ENCODE measurements at regions not wholly inside any gene's neighbourhood (a gene's known extent, or its start where the extent isn't known, plus 50 kb on each side); places are given as distances from the start of the nearest gene placed in this dataset.
"Not testable (repeated sequence)": the region's sequence is repeated elsewhere in the genome, so short reads cannot be mapped to it uniquely, and the experiment has no call there.

DNA sequence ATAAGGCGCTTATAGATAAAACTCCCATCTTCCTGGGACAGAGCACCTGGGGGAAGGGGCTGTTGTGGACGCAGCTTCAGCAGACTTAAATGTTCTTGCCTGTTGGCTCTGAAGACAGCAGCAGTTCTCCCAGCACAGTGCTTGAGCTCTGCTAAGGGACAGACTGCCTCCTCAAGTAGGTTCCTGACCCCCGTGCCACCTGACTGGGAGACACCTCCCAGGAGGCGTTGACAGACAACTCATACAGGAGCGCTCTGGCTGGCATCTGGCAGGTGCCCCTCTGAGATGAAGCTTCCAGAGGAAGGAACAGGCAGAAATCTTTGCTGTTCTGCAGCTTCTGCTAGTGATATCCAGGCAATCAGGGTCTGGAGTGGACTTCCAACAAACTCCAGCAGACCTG, 383.1 kb upstream of the EMCN start:
- DNase-seq = not testable (repeated sequence)

DNA sequence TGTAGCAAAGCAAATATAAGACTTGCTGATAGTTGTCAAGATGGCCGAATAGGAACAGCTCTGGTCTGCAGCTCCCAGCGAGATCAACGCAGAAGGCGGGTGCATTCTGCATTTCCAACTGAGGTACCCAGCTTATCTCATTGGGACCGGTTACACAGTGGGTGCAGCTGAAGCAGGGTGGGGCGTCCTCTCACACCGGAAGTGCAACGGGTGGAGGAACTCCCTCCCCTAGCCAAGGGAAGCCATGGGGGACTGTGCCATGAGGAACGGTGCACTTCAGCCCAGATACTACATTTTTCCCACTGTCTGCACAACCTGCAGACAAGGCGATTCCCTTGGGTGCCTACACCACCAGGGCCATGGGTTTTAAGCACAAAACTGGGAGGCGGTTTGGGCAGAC, 382.3 kb upstream of the EMCN start:
- no peak for DNase-seq

DNA sequence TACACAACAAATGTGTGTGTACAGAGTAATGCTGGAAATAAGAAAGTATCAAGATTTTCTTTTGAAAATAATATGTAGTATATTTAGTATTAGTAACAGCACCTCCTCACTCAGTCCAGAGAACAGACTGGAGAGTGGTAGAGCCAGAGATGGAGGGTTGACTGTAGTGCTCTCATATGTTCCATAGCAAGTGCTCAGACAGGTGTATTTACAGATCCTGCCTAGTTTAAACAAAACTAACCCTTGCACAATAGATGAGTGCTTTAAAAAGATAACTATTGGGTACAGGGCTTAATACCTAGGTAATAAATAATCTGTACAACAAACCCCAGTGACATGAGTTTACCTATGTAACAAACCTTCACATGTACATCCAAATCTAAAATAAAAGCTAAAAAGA, 381.0 kb upstream of the EMCN start:
- no peak for DNase-seq

DNA sequence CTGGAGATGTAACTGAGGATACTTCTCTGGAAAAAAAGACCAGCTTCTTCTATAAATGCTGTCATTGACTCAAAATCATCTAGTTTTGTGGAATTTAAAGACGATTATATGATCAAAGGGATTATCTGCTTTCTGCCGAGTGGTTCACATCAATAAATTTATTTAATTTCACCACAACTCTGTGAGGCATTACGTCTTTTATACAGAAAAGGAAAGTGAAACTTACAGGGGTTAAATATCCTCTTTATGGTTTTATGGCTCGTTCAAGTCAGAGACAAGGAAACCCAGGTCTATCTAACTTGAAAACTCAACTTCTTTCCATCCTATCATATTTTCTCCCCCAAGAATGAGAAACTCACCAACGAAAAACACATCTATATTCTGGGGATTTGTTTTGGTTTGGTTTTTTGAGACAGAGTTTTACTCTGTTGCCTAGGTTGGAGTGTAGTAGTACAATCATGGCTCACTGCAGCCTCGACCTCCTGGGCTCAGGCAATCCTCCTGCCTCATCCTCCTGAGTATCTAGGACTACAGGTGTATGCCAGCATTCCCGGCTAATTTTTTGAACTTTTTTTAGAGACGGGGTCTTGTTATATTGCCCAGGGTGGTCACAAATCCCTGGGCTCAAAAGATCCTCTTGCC, 377.9 kb upstream of the EMCN start:
- DNase-seq = no peak

DNA sequence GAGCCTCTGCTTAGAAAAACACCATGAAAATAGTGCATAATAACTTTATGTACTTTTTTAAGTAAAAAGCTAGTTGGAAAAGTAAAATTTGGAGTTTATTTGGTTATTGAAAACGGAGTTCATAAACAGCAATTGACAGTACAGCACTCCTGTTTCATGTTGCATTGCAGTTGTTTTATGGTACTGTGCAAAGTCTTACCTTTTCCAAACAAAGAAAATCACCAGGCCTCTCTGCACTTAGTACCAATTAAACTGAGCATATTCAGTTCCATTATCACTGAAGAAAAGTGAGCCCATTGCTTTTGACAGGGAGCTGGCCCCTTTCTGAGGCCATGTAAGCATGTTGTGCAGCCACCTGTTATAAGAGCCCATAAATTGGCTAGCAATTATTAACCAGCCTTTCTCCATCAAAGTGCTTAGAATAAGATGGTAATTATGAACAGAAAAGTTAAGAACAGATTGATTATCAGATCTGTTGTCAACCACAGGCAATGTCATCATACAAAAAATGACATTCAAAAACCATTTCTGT, 376.6 kb upstream of the EMCN start:
- no peak for DNase-seq

DNA sequence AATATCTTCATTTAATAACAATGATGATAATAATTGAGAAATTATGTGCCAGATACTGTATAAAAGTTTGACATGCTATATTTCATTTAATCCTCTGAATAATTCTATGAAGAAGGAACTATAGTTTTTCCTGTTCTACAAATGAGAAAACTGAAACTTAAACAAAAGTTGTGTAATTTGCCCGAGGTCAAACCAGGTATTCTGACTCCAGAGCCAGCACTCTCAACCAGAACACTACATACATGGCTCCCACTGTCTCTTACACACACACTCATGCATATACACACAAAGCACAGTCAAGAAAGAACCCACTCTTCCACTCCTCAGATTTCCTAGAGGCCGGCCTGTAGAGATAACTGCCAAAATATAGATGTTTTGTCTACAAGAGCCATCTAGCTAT, 374.0 kb upstream of the EMCN start:
- no peak for DNase-seq

DNA sequence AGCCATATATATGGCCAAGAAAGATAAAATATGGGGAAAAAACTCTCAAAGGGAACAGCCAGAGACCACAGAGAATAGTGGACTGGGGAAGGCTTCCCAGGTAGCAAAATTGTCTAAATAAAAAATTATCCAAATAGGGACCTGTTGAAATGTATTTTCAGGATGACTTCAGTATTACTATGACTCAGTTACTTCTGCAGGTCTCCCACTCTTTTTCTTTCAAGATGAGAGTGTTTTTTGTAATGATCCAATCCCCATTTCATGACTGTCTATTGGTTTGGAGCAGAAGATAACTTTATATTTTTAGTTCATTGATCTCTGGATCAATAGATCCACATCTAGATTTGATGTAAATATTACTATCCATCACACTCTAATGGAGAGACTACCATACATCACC, 372.1 kb upstream of the EMCN start:
- DNase-seq = no peak

DNA sequence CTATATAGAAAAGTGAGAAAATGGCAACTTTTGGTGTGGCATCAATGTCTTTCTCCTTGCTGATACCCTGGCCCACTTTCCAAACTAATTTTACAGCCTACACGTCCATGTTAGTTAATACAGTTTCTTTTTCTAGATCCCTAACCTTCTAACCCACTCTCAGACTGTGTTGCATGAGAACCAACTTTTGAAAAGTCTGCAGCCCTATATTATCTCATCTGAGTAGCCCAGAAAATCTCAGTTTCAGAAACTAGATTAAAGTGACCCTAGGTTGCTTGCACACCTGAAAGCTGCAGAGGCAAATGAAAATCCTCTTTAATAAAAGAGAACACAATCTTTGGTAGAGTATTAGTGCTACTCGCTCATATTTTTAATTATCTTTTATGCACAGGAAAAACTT, 371.6 kb upstream of the EMCN start:
- DNase-seq = no peak

DNA sequence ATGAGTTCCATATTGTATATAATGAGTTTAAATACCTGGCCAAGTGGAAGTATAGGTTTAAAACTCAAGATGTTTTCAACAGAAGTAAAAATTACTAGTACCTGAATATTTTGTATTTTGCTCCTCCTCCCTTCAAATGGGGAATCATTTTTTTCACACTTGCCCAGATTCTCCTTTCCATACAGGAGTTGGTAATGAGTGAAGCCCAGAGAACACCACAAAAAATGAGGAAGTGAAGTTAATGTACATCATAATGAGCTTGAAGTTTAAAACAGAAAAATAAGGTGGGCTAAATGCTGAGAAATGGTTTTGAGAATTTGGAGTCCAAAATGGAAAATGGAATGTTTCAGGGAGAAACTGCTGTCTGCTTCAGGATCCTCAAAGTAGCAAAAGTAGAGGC, 364.8 kb upstream of the EMCN start:
- DNase-seq = no peak

DNA sequence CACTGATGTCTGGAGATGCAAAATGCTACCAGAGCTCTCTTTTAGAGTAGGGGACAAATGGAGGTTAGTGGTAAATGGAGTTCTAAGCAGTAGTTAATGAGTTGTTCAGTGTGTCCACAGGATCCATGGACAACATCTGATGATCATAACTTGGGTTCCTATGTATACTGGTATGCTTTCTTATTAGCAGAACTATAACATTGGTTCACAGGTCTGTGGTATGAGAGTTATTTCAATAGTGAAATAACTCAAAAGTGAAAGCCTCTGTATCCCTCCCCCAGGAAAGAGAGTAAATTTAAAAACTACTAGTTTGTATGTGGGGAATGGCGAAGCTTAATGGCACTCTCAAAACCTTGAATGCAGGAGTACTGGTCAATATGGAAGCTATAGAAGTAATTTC, 363.5 kb upstream of the EMCN start:
- no peak for DNase-seq

DNA sequence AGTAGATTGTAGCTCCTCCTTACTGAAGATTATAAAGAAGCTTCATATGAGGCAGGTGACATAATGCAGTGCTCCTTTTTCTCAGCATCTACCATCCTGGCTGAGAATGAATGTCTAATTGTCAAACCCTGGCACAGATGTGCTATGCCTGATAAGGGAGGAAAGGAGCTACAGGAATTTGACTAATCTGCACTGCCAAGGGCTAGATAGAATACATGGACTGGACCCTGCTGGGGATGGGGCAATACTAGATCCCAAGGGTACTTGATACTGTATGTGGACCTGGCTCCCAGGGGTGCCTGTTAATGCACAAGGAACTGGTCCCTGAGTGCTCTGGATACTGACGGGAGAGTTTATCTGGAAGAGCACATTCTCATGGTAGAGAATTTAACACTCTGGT, 362.2 kb upstream of the EMCN start:
- no peak for DNase-seq

DNA sequence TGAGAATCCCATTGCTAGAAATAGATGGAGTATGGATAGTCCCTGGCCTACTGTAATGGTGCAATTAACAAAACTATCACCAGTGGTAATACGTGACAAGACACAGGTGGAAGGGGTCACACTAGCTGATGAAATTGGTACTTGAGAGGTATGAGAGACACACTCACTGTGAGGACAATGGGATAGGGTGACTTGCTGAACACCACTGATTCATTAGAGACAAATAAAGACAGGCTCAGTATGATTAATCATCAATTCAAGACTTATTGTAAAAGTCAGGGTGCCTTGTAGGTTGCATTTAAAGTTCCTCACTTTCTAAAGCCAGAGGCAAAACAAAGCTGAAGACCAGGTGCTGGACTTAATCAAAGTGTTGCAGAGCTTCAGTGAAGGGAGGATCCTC, 361.6 kb upstream of the EMCN start:
- no peak for DNase-seq

DNA sequence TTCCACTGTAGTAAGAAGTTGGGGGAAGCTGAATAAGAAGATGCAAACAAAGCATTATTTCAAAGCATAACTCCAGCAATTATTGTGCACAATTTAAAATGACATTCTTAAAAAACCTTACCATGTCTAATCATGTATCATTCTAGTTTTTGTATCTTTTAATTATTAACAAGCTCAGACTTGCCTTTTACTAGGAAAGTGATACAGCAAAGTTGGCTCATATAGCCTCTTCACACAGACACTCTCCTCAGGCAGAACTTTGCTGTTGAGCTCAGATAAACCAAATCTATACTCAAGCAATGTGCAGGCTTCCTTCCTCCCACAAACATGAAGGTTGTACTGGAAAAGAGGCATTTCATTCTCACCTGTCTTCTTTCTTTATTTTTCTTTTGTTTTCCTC, 358.7 kb upstream of the EMCN start:
- no peak for DNase-seq

DNA sequence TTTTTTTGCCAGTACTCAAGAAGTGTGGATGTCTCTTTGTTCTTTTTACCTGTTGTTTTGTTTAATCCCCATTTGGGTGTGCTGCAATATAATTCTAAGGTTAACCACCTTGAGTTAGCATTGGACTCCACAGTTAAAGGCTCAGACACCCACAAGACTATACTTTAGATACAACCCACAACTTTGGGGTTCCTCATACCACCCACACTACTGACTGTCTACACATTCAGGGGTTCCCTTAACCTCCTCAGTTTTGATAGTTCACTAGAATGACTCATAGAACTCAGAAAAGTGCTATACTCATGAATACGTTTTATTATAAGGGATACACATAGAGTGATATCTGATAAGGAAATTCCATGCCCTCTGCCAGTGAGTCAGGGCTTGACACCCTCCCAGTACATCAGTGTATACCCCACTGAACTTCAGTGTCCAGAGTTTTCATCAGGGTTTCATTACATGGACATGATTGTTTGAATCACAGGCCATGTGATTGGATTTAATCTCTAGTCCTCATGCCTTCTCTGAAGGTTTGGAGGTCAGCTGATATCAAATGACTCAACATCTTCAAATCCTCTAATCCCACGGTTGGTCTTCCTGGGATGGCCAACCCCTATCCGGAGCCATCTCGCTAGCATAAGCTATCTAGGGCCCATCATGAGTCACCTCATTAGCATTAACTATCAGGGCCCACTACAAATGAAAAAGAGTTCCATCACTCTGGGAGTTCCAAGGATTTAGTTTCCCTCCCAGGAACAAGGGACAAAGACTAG, 357.7 kb upstream of the EMCN start:
- no peak for DNase-seq

DNA sequence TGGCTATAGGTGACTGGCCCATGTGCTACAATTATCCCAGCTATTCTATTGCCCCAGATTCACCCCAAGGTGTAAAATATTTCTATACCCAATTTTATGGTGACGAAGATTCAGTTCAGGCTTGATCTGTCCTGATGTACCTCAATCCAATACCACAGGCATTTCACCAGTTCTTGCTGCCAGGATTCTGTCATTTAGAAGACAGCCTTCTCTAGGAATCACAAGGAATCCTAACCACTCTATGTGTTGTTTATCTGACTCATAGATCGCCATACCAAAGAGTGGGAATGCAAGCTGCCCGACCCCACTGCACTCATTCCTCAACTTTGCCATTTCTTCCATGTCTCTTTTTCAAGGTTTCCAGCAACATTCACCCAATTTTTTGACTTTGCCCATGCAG, 355.0 kb upstream of the EMCN start:
- DNase-seq = no peak

DNA sequence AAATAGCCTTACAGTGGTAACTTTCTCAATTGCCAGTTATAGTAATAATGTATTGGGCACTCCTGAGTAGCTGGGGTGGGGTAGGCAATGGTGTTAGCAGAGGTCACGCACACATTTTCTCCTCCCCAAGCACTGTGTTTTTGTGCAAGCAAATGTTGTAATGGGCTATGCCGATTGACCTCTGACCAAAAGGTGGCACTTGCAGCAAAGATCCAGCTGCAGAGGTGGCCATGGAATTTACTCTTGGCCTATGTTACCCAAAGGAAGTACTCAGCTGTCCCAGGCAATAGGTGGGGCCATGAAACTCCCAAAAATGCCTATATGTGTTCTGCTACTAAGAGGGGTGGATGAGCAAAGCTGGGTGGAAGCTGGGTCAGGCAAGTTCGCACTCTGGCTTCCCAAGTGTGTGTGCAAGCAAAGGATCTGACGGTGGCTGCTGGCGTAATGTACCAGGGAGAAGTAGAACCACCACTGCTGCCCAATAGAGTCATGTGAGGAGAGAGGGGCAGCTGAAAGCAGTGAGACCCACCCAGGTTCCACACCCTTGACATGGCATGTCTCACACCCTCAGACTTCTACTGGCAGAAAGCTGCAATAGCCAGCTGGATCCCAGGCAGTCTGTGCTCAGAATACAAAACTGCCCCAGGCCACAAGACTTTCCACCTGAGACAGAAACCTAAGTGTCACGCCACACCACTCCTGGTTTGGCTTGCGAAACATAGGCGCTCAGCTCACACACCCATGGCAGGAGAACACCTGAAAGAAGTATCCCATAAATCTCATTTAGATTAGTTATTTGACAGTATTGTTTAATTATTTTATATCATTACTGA, 353.3 kb upstream of the EMCN start:
- DNase-seq = no peak

DNA sequence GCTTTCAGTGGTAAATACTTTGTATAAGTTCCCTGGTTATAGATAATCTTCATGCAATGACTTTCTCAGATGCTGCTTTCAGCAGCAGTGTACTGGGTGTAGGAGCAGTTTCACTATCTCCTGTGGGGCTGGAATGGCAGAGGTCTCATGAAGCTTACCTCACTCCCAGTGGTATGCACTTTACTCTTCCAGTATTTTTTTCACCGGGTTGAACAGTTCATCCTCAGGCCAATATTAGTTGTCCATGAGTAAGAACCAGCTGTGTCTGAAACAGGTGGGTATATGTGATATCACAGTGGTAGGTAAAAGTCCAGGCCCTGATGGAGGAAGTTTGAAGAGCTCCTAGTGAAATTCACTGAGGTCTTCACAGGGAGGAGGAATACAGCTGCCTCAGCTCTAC, 351.5 kb upstream of the EMCN start:
- no peak for DNase-seq

DNA sequence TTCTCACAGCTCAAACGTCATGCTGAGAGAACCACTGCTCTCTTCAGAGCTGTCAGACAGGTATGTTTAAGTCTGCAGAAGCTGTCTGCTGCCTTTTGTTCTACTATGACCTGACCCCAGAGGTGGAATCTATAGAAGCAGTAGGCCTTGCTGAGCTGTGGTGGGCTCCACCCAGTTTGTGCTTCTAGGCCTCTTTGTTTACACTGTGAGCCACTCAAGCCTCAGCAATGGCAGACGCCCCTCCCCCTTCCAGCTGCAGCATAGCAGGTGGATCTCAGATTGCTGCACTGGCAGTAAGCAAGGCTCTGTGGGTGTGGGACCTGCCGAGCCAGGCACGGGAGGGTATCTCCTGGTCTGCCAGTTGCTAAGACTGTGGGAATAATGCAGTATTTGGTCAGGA, 350.5 kb upstream of the EMCN start:
- peak; percentile 2 for DNase-seq

DNA sequence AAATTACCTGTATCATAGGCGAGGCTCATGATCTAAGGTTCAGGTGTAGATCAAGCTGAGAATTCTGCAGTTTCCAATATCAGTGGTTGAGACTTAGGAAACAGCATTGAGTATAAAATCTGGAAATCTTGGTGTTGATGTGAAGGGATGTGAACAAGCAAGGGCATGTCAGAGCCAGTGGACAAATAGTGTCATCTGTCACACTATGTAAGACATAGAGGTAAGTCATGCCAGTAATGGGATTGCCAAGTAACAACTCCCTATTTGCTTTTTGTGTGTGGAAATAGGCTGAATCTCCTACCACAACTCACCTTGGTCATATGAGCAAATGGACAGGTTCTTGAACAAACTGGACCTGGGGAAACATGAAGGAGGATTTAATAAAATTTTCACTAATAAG, 334.5 kb upstream of the EMCN start:
- DNase-seq = no peak

DNA sequence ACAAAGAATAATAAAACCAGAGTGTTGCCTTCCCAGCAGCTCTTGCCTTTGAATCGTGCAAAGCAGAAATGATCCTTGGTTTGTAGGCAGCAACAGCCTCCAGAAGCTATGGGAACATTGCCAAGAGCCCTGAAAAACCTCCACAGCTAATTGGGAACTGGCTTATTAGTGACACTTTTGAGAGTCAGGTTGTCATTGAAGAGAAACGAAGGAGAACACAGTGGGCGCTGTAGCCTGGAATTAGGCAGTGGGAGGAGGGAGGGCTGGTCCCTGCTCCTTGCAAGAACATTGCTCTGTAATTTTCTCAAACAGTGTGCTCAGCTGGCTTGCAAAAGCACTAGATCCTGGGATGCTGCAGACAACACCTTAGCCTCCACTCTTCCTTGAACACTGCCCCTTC, 331.5 kb upstream of the EMCN start:
- no peak for DNase-seq

DNA sequence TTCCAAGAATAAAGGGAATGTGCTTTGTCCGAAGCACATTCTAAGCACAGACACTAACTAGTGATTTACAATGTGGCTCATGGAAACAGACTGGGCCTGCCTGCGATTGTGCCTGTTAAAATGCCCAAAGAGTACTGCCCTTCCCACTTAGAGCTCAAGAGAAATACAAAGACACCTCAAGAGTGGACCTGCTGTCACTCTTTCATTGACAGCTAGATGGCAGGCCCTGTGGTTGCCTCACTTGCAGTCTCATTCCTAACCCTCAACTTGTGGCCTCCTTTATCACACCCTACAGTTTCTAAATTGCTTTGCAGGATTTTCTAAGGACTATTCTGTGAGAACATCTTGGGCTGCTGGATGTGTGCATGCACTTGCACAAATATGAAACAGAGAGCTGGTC, 331.0 kb upstream of the EMCN start:
- DNase-seq = no peak

DNA sequence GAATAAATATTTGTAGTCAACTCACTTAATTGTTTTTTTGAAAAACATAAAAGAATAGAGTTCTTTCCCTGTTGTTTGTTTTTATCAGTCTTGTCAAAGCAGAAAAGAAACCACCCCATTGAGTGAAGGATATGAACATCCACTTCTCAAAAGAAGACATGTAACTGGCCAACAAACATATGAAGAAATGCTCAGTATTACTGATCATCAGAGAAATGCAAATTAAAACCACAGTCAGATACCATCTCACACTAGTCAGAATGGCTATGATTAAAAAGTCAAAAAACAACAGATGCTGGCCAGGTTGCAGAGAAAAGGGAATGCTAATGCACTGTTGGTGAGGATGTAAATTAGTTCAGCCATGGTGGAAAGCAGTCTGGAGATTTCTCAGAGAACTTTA, 326.1 kb upstream of the EMCN start:
- no peak for DNase-seq

DNA sequence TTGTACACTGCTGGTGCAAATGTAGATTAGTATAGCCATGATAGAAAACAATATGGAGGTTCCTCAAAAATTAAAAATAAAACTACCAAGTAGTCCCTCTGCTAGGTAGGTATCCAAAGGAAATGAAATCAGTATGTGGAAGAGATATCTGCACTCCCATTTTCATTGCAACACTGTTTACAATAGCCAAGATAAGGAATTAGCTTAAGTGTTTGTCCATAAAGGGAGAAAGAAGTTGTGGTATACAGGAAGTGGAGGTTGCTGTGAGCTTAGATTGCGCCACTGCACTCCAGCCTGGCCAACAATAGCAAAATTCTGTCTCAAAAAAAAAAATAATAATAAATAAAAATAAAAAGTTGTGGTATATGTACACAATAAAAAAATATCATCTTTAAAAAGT, 325.0 kb upstream of the EMCN start:
- no peak for DNase-seq

DNA sequence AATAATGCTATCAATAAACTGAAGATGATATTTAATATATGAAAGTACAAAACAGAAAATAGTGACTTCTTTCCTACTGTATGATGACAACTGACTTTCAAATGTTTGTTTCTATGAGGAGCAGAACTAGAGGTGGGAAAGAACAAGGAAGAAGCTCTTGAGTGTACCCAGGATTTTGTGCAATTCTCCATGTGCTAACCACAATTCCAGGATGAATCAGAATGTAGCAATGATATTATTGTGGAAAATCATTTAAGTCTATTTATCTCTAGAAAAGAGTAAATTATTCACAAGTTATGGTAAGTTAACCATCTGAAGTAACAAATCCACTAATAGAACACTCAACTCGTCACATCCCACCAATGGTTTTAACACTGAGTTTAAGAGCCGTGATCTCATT, 324.1 kb upstream of the EMCN start:
- no peak for DNase-seq

All from NCI-H2107 (cell line).